ENCODE measurements at regions not wholly inside any gene's neighbourhood (a gene's known extent, or its start where the extent isn't known, plus 50 kb on each side); places are given as distances from the start of the nearest gene placed in this dataset.

- Mint-ChIP-seq H3K27ac (no peak overlapping the region), H3K36me3 (peaks cover 17% of the 10 kb centered on the region), H3K4me3 (no peak overlapping the region), H3K9me3 (peaks cover 23% of the 10 kb centered on the region), H3K27me3 (ENCODE audit: low read depth) (no peaks in the 10 kb centered on the region), H3K4me1 (peaks cover 8% of the 10 kb centered on the region)
- ATAC-seq (no peak), DNase-seq (ENCODE audit: low spot score) (no peak)
- ChIA-PET CTCF (no interaction called here), POLR2A (interaction anchor here (0.6 kb wide), 1 partner anchor 660 kb away, joined by 4 read pairs; no protein-coding TSS in a partner anchor)
- TF ChIP-seq FOXJ3 (CRISPR knock-in tag; IDR thresholded peaks at IDR 0.05; ENCODE audit: borderline replicate concordance): no peak
- no peak for TF ChIP-seq NR1H2 (CRISPR knock-in tag; IDR thresholded peaks at IDR 0.05)
- no peak for TF ChIP-seq ZNF232 (CRISPR knock-in tag; IDR thresholded peaks at IDR 0.05)
- TF ChIP-seq ZNF532 (CRISPR knock-in tag; IDR thresholded peaks at IDR 0.05; ENCODE audit: borderline replicate concordance): no peak
- no peak for TF ChIP-seq MAX (CRISPR knock-in tag; IDR thresholded peaks at IDR 0.05)
- no peak for TF ChIP-seq ZSCAN18 (CRISPR knock-in tag; IDR thresholded peaks at IDR 0.05)
- TF ChIP-seq IRF2 (CRISPR knock-in tag; IDR thresholded peaks at IDR 0.05; ENCODE audit: borderline replicate concordance, low read depth): no peak
- no peak for TF ChIP-seq E2F1 (CRISPR knock-in tag; IDR thresholded peaks at IDR 0.05)
- TF ChIP-seq ZNF263 (CRISPR knock-in tag; IDR thresholded peaks at IDR 0.05; ENCODE audit: low read depth): no peak
Observed at GRCh38 chr5:165185716-165186115, 1680.3 kb downstream of the MAT2B start.

GRCh38 chr5:165187815-165188214 is 1682.4 kb downstream of the MAT2B start:
- Mint-ChIP-seq H3K36me3 (peaks cover 17% of the 10 kb centered on the region), H3K4me3 (no peak overlapping the region), H3K27me3 (ENCODE audit: low read depth) (no peaks in the 10 kb centered on the region), H3K9me3 (peaks cover 23% of the 10 kb centered on the region), H3K27ac (no peak overlapping the region), H3K4me1 (peaks cover 11% of the 10 kb centered on the region)
- ChIA-PET POLR2A (no interaction called here), CTCF (no interaction called here)
- DNase-seq (ENCODE audit: low spot score) (no peak), ATAC-seq (no peak)
- TF ChIP-seq PREB (CRISPR knock-in tag; IDR thresholded peaks at IDR 0.05; ENCODE audit: borderline replicate concordance): no peak
- TF ChIP-seq NFYB (CRISPR knock-in tag; conservative IDR thresholded peaks at IDR 0.05; ENCODE audit: low read depth): no peak
- TF ChIP-seq ELF4 (CRISPR knock-in tag; IDR thresholded peaks at IDR 0.05; ENCODE audit: low read depth): no peak
- no peak for TF ChIP-seq GRHL2 (CRISPR knock-in tag; IDR thresholded peaks at IDR 0.05; ENCODE audit: insufficient replicate concordance, severe bottlenecking)
- no peak for TF ChIP-seq E2F1 (CRISPR knock-in tag; IDR thresholded peaks at IDR 0.05)
- TF ChIP-seq ZNF425 (CRISPR knock-in tag; conservative IDR thresholded peaks at IDR 0.05): no peak
- no peak for TF ChIP-seq ZNF532 (CRISPR knock-in tag; IDR thresholded peaks at IDR 0.05; ENCODE audit: borderline replicate concordance)
- no peak for TF ChIP-seq HMGA2 (CRISPR knock-in tag; IDR thresholded peaks at IDR 0.05)
- TF ChIP-seq JUN (CRISPR knock-in tag; IDR thresholded peaks at IDR 0.05): no peak
- TF ChIP-seq FOXP1 (CRISPR knock-in tag; IDR thresholded peaks at IDR 0.05; ENCODE audit: borderline replicate concordance): no peak
